GM10248 (cell line): ENCODE measurements at regions not wholly inside any gene's neighbourhood (a gene's known extent, or its start where the extent isn't known, plus 50 kb on each side); places are given as distances from the start of the nearest gene placed in this dataset.
A peak's percentile ranks its signal among the peaks of the same experiment; 100 is the strongest.
"Not testable (repeated sequence)": the region's sequence is repeated elsewhere in the genome, so short reads cannot be mapped to it uniquely, and the experiment has no call there.

Experiments
- CTCF ChIA-PET: fragments of 300-600 bp; sonication (Branson Sonifier 250); formaldehyde crosslinking; extraction: SDS; loops from one replicate; lab custom pipeline; 2021; ENCODE audit warnings: antibody characterized with exemption; lab: Yijun Ruan, JAX
- POLR2A ChIA-PET: fragments of 350-650 bp; sonication (Branson Sonifier 250); formaldehyde crosslinking; extraction: SDS; loops from one replicate; lab custom pipeline; 2020; ENCODE audit warnings: antibody characterized with exemption; lab: Yijun Ruan, JAX
- DNase-seq: peaks from one replicate; pipeline ENCODE4 v3.0.0; 2012; ENCODE audit errors: extremely low spot score
- TF ChIP-seq, protein P1 (sequence below): IDR thresholded peaks from 2 replicates; pipeline ENCODE4 v1.5.1; 2012; ENCODE audit warnings: mild to moderate bottlenecking, low read depth; ENCODE audit errors: extremely low read depth, missing control alignments, control extremely low read depth

DNA sequence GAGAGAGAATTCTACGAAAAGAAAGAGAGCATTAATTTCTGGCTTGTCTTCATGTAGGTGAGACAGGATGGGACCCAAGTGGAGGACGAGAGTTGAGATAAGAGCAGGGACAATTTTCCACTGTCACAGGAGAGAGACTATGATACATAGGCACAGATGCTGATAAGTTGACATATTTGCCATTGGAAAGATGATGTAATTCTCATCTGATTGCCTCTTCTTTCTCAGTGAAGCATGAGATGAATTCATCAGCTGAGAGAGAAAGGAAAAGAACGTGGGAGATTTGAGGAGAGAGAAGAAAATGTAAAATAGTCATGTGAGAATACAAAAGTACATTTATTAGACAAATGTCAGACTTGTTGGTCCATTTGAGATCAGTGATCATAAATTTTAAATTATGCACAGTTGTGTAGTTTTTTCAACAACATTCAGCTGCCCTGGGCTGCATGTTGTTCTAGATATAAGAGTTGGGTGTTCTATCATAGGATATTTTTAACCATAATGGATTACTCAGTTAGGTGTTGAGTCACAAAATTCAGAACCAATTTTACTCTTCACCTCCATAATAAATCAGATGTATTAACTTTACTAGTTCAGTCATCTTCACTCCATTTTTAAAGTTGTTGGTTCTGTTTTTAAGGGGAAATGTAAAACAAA lies 222.9 kb downstream of the DPY19L2 start:
- CTCF ChIA-PET: interaction anchor here (1.3 kb wide), 2 partner anchors 13 to 25 kb away, joined by 3 read pairs; no protein-coding TSS in a partner anchor
- POLR2A ChIA-PET: no interaction called here
- TF ChIP-seq, protein P1, sequence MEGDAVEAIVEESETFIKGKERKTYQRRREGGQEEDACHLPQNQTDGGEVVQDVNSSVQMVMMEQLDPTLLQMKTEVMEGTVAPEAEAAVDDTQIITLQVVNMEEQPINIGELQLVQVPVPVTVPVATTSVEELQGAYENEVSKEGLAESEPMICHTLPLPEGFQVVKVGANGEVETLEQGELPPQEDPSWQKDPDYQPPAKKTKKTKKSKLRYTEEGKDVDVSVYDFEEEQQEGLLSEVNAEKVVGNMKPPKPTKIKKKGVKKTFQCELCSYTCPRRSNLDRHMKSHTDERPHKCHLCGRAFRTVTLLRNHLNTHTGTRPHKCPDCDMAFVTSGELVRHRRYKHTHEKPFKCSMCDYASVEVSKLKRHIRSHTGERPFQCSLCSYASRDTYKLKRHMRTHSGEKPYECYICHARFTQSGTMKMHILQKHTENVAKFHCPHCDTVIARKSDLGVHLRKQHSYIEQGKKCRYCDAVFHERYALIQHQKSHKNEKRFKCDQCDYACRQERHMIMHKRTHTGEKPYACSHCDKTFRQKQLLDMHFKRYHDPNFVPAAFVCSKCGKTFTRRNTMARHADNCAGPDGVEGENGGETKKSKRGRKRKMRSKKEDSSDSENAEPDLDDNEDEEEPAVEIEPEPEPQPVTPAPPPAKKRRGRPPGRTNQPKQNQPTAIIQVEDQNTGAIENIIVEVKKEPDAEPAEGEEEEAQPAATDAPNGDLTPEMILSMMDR: no peak
- no peak for DNase-seq

GRCh38 chr12:63440048-63440447 lies 228.2 kb downstream of the DPY19L2 start:
- TF ChIP-seq, protein P1: no peak
- no peak for DNase-seq
- CTCF ChIA-PET: interaction anchor here (0.8 kb wide), 1 partner anchor 15 kb away, joined by 3 read pairs; no protein-coding TSS in a partner anchor
- POLR2A ChIA-PET: no interaction called here

- POLR2A ChIA-PET: not testable (repeated sequence)
- CTCF ChIA-PET: interaction anchor here (1.1 kb wide), 1 partner anchor 14 kb away, joined by 3 read pairs; no protein-coding TSS in a partner anchor
Observed at GRCh38 chr12:63434384-63434783, 233.9 kb downstream of the DPY19L2 start.

DNA sequence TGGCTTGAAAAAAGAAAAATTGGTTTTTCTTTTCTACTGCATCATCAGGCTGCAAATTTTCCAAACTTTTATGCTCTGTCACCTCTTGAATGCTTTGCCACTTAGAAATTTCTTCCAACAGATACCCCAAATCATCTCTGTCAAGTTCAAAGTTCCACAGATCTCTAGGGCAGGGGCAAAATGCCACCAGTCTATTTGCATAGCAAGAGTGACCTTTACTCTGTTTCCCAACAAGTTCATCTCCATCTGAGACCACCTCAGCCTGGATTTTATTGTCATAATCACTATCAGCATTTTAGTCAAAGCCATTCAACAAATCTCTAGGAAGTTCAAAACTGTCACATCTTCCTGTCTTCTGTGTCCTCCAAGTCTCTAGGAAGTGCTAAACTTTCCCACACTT lies 240.3 kb downstream of the DPY19L2 start:
- CTCF ChIA-PET: interaction anchor here (1.2 kb wide), 1 partner anchor 95 kb away, joined by 3 read pairs; no protein-coding TSS in a partner anchor
- DNase-seq: not testable (repeated sequence)

More at GRCh38 chr12:63434384-63434783, 233.9 kb downstream of the DPY19L2 start:
- not testable (repeated sequence) for DNase-seq

GRCh38 chr12:63427029-63427428 lies 241.3 kb downstream of the DPY19L2 start:
- CTCF ChIA-PET, POLR2A ChIA-PET: not testable (repeated sequence)

More for the DNA sequence above, 240.3 kb downstream of the DPY19L2 start:
- POLR2A ChIA-PET: not testable (repeated sequence)

DNA sequence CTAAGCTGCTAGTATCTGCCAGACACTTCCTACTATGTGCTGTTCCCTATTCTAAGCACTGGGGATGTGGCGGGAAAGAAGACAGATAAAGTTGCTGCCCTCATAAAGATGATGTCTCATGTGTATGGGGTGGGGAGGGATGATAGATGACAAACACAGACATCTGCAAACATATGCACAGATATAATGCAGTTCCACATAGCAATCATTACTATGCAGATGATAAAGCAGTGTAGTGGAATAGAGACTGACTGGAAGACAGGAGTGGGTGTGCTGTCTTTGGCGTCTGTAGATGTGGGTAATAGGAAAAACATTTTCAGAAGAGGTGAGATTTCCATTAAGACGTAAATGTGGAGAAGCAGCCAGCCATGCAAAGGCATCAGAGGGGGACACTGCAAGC lies 243.6 kb downstream of the DPY19L2 start:
- no peak for DNase-seq
- TF ChIP-seq, protein P1: no peak
- POLR2A ChIA-PET: no interaction called here
- CTCF ChIA-PET: interaction anchor here (1.2 to 1.3 kb wide), 2 partner anchors 13 to 16 kb away, joined by 3 read pairs; no protein-coding TSS in a partner anchor

More at GRCh38 chr12:63427029-63427428, 241.3 kb downstream of the DPY19L2 start:
- DNase-seq: not testable (repeated sequence)

DNA sequence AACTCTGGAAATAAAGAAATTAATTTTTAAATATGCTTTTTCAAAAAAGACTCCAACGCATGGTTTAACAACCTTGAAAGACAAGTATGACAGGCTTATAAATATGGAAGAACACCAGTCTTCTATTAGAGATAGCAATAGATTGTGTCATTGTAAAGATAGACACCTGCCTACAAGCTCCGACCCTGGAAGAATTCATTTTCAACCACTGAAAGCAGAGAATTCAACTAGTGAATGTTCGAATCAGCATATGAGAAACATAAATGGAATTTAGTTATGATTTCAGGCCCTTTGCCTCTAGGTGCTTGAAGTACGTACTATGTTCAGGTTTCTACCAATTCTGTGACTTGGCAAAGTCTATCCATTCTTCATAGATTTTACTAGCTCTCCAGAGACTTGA lies 244.5 kb downstream of the DPY19L2 start:
- ChIA-PET POLR2A (no interaction called here), CTCF (interaction anchor here (1.0 kb wide), 1 partner anchor 11 kb away, joined by 3 read pairs; no protein-coding TSS in a partner anchor)
- TF ChIP-seq, protein P1: no peak
- no peak for DNase-seq

- peak; percentile 38 for DNase-seq
- CTCF ChIA-PET: interaction anchor here (0.5 to 2.5 kb wide), 17 partner anchors 9 to 1895 kb away, joined by 3 to 14 read pairs (median 4); no protein-coding TSS in a partner anchor
- TF ChIP-seq, protein P1: peak; percentile 54
- POLR2A ChIA-PET: no interaction called here
Observed at GRCh38 chr12:63420206-63420644, 248.1 kb downstream of the DPY19L2 start.
